Sigmoid colon (tissue), 4 donors: ENCODE measurements at regions not wholly inside any gene's neighbourhood (a gene's known extent, or its start where the extent isn't known, plus 50 kb on each side); places are given as distances from the start of the nearest gene placed in this dataset.

Experiments used
- CTCF ChIP-seq, 4 experiments: fragments of 450-650 bp in 3 of 4; fragments of 200-600 bp in 1 of 4; IDR thresholded peaks; one replicate each; pipeline ENCODE4 v1.5.1; 2016 to 2019; ENCODE audit warnings: antibody characterized with exemption in 4 of 4, mild to moderate bottlenecking in 3 of 4, moderate library complexity in 2 of 4
- EP300 ChIP-seq, 4 donors: sonication (generic); formaldehyde crosslinking; IDR thresholded peaks; one replicate each; pipeline ENCODE4 v1.6.1; 2017; ENCODE audit warnings: antibody characterized with exemption in 4 of 4
- POLR2AphosphoS5 ChIP-seq, 4 donors: sonication (generic); formaldehyde crosslinking; IDR thresholded peaks; one replicate each; pipeline ENCODE4 v1.6.1; 2017; ENCODE audit warnings: antibody characterized with exemption in 4 of 4

- TF ChIP-seq CTCF (IDR thresholded peaks at IDR 0.05) = no peak
- no peak for TF ChIP-seq EP300 (IDR thresholded peaks at IDR 0.05)
- TF ChIP-seq POLR2AphosphoS5 (IDR thresholded peaks at IDR 0.05) = no peak
Observed at GRCh38 chr3:28980631-28981030, 300.2 kb upstream of the RBMS3 start.
